HAP-1 (cell line): ENCODE measurements at regions not wholly inside any gene's neighbourhood (a gene's known extent, or its start where the extent isn't known, plus 50 kb on each side); places are given as distances from the start of the nearest gene placed in this dataset.
"Not testable (repeated sequence)": the region's sequence is repeated elsewhere in the genome, so short reads cannot be mapped to it uniquely, and the experiment has no call there.

Experiments
- DNase-seq, 2 experiments: peaks; one replicate each; pipeline ENCODE4 v3.0.0-alpha.2; 2016 to 2020; ENCODE audit warnings: low spot score in 2 of 2
- H3K27me3 ChIP-seq: fragments of 250-450 bp; sonication (Bioruptor Pico); 2 replicates; pipeline ENCODE4 v1.5.1; 2020; ENCODE audit warnings: low read depth, mild to moderate bottlenecking, moderate library complexity
- H3K36me3 ChIP-seq: fragments of 250-450 bp; sonication (Bioruptor Pico); replicated peaks from 2 replicates; pipeline ENCODE4 v1.5.1; 2020; ENCODE audit warnings: mild to moderate bottlenecking
- H3K4me1 ChIP-seq: fragments of 250-450 bp; sonication (Bioruptor Pico); 2 replicates; pipeline ENCODE4 v1.5.1; 2020; ENCODE audit warnings: mild to moderate bottlenecking
- H3K4me3 ChIP-seq: fragments of 250-450 bp; sonication (Bioruptor Pico); 2 replicates; pipeline ENCODE4 v1.5.1; 2020; ENCODE audit warnings: mild to moderate bottlenecking, moderate library complexity
- H3K9me3 ChIP-seq: fragments of 250-450 bp; sonication (Bioruptor Pico); 2 replicates; pipeline ENCODE4 v1.5.1; 2020; ENCODE audit warnings: mild to moderate bottlenecking, moderate library complexity
- in situ Hi-C: fragments of 300-500 bp; cut with MboI; formaldehyde crosslinking; loops from 3 replicates; pipeline ENCODE4 v1.14.3; 2020; ENCODE audit warnings: low sequenced_read_pairs, inconsistent platforms, mixed read lengths

DNA sequence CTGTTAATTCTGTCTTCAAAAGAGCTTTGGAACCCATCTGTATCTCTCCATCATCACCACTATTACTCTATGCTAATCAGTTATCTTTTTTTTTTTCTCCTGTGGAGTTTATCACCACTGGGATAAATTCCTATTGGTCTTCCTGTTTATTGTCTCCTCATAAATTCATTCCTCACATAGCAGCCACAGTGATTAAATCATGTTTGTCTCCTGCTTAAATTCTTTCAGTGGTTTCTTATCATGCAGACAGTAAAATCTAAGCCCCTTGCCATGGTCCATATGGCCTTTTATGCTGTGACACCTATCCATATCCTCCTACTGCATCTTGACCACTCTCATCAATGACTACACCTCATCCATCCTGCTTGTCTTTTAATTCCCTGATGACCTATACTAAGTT lies 239.8 kb upstream of the ZEB2 start:
- Histone ChIP-seq H3K4me1 (no peaks in the 10 kb centered on the region), H3K9me3 (no peaks in the 10 kb centered on the region), H3K36me3 (no peaks in the 10 kb centered on the region), H3K4me3 (no peak overlapping the region), H3K27me3 (no peaks in the 10 kb centered on the region)
- DNase-seq = no peak
- in situ Hi-C loops = no loop called here

DNA sequence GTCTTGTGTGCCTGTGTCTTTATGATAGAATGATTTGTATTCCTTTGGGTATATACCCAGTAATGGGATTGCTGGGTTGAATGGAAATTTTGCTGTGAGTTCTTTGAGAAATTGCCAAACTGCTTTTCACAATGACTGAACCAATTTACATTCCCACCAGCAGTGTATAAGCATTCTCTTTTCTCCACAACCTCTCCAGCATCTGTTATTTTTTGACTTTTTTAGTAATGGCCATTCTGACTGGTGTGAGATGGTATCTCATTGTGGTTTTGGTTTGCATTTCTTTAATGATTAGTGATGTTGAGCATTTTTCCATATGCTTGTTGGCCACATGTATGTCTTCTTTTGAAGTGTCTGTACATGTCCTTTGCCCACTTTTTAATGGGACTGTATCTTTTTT lies 238.3 kb upstream of the ZEB2 start:
- H3K4me3 ChIP-seq, H3K36me3 ChIP-seq, H3K27me3 ChIP-seq, H3K9me3 ChIP-seq, in situ Hi-C loops, H3K4me1 ChIP-seq, DNase-seq: not testable (repeated sequence)

DNA sequence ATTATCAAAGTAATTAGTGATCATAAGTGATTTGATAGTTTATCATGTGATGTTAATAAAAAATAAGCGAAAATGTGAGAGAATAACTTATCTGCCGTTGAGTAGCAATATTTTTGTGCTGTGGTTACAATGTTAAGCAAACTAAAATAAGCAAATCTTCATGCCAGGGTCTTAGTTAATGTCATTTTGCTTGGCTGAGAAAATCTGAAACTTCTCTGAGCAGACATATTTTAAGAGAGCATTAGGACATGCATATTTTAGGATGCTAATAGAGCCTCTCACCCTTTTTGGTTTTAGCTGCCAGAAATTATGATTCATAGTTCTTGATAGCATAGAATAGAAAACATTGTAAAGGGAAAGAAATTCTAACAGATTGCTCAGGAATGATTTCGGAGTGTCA lies 233.5 kb upstream of the ZEB2 start:
- Histone ChIP-seq H3K4me1 (no peaks in the 10 kb centered on the region), H3K27me3 (no peaks in the 10 kb centered on the region), H3K4me3 (no peak overlapping the region), H3K9me3 (no peaks in the 10 kb centered on the region), H3K36me3 (no peaks in the 10 kb centered on the region)
- in situ Hi-C loops = no loop called here
- no peak for DNase-seq

DNA sequence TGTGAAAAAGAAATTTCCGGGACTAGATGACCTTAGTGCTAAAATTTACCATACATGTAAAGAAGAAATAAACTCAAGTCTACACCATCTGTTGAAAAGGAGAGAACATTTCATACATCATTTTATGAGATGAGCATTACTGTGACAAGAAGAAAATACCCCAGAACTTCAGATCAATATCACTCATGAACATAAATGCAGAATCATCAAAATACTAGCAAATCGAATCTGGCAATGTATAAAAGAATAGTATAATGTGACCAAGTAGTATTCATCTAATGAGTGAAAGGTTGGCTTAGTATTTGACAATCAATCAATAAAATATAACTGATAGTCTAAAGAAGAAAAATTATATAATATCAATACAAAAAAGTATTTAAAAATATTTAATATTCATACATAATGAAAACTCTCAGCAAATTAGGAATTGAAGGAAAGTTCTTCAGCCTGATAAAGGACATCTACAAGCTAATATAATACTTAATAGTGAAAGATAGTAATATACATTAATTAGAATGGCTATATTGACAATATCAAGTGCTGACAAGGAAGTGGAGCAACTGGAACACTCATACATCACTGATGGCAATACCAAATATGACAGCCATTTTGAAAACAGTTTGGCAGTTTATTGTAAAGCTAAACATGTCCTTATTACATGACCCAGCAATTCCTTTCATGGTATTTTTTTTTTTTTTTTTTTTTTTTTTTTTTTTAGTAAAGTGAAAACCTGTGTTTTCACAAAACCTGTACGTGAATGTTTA lies 231.4 kb upstream of the ZEB2 start:
- no peak overlapping the region for H3K4me3 ChIP-seq
- DNase-seq = no peak
- peaks cover 5% of the 10 kb centered on the region for H3K9me3 ChIP-seq
- H3K36me3 ChIP-seq = no peaks in the 10 kb centered on the region
- in situ Hi-C loops = no loop called here
- no peaks in the 10 kb centered on the region for H3K4me1 ChIP-seq
- no peaks in the 10 kb centered on the region for H3K27me3 ChIP-seq

DNA sequence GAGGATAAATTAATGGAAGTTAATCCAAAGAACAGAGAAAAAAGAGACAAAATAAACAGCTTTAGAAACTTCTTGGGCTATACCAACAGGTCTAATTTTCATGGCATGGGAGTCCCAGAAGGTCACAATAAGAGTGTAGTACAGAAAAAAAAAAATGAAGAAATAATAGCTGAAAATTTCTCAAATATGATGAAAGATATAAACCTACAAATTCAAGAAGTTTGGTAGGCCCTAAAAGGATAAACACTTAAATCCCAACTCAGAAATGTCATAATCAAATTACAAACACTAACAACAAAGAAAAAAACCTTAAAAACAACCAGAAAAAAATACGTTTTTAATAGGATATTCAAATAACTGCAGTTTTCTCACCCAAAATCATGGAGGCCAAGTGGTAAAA lies 229.3 kb upstream of the ZEB2 start:
- Histone ChIP-seq H3K9me3 (peaks cover 5% of the 10 kb centered on the region), H3K36me3 (no peaks in the 10 kb centered on the region), H3K4me3 (no peak overlapping the region), H3K27me3 (no peaks in the 10 kb centered on the region), H3K4me1 (no peaks in the 10 kb centered on the region)
- in situ Hi-C loops = no loop called here
- no peak for DNase-seq

DNA sequence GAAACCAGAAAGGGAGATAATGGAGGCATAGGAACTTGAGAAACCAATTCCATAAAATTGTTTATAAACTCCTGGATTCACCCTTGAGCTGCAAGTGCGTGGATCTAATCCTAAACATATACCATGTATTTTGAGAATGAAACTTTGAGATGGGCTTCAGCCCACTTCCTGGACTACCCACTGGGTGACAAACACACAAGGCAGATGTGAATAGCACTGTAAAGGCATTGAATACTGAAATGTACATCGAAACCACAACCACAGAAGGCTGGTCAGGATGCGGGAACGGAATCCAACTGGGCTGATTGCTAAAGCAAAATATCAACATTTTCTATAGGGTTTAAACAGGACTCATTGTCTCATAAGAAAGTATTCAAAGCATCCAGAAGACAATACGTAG lies 228.5 kb upstream of the ZEB2 start:
- Histone ChIP-seq H3K9me3 (peaks cover 5% of the 10 kb centered on the region), H3K27me3 (no peaks in the 10 kb centered on the region), H3K4me3 (no peak overlapping the region), H3K36me3 (no peaks in the 10 kb centered on the region), H3K4me1 (no peaks in the 10 kb centered on the region)
- in situ Hi-C loops = no loop called here
- DNase-seq = no peak

DNA sequence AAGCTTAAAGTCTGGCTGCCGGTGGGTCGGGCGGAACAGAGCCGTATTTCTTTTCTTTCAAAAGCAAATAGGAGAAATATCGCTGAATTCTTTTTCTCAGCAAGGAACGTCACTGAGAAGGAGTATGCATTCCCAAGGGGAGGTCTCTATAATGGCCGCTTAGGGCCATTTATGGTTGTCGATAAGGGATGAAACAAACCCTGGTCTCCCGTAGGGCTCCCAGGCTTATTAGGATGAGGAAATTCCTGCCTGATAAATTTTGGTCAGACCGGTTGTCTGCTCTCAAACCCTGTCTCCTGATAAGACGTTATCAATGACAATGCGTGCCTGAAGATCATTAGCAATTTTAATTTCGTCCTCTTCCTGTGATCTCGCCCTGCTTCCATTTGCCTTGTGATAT lies 227.7 kb upstream of the ZEB2 start:
- Histone ChIP-seq H3K36me3 (no peaks in the 10 kb centered on the region), H3K27me3 (no peaks in the 10 kb centered on the region), H3K9me3 (peaks cover 5% of the 10 kb centered on the region), H3K4me3 (no peak overlapping the region), H3K4me1 (no peaks in the 10 kb centered on the region)
- DNase-seq = no peak
- in situ Hi-C loops = no loop called here

DNA sequence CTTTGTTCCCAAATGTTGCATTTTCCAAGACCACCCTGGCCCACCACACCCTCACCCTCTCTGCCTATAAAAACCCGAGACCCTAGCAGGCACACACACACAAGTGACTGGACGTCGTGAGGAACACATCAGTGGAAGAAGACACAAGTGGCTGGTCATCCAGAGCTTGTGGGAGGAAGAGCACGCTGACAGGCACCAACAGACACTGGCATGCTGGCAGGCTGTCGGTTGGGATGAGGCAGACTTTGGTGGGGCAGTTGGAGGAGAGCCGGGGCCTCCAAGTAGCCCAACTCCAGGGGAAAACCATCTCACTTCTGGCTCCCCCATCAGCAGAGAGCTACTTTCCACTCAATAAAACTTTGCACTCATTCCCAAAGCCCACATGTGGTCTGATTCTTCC lies 225.5 kb upstream of the ZEB2 start:
- in situ Hi-C loops = no loop called here
- peaks cover 5% of the 10 kb centered on the region for H3K9me3 ChIP-seq

DNA sequence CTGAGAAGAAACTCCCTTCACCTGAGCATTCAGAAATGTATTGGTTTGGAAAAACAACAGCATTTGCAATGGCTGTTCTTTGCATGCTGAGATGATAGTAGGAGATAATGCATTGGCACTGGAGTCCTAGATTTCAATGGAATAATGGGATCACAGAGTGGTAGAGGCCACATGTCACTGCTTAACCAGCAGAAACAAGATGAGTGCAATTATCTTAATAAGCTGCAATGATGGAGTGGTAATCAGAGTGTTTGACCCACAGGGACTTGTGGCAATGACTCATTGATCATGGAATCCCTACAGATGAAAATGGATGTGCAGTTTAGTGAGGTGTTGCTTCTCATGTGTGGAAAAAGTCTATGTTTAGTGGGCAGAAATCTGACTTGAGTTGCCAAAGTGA lies 218.8 kb upstream of the ZEB2 start:
- H3K4me3 ChIP-seq = no peak overlapping the region
- H3K4me1 ChIP-seq = no peaks in the 10 kb centered on the region; the same call in 1 of the 2 replicates
- no peaks in the 10 kb centered on the region for H3K9me3 ChIP-seq
- in situ Hi-C loops = no loop called here
- H3K27me3 ChIP-seq = no peaks in the 10 kb centered on the region
- no peaks in the 10 kb centered on the region for H3K36me3 ChIP-seq
- no peak for DNase-seq

More for the DNA sequence above, 225.5 kb upstream of the ZEB2 start:
- no peaks in the 10 kb centered on the region for H3K27me3 ChIP-seq
- H3K4me3 ChIP-seq = no peak overlapping the region
- H3K4me1 ChIP-seq = no peaks in the 10 kb centered on the region
- H3K36me3 ChIP-seq = no peaks in the 10 kb centered on the region
- no peak for DNase-seq

DNA sequence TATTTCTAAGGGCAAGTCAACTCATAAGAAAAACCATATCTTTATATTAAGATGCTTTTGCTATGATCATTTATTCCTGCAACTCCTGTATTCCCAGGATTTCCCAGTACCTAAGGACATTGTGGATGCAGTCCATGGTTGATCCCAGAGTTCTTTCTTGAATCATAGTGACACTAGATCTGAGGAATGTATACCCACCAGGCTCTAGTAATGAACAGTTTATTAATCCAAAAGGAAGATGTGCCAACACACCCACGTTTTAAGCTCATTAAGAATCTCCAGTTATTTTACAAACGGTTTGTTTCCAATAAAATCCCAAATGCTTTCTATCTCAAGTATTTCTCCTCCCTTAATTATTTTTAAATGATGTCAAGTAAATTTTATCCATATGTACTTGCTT lies 210.8 kb upstream of the ZEB2 start:
- no peak overlapping the region for H3K4me3 ChIP-seq
- 0 out of 2 replicates have a peak, but pooled peaks cover 3% of the 10 kb centered on the region for H3K4me1 ChIP-seq
- H3K9me3 ChIP-seq = no peaks in the 10 kb centered on the region
- H3K36me3 ChIP-seq = no peaks in the 10 kb centered on the region
- H3K27me3 ChIP-seq = no peaks in the 10 kb centered on the region
- DNase-seq = no peak
- in situ Hi-C loops = no loop called here

DNA sequence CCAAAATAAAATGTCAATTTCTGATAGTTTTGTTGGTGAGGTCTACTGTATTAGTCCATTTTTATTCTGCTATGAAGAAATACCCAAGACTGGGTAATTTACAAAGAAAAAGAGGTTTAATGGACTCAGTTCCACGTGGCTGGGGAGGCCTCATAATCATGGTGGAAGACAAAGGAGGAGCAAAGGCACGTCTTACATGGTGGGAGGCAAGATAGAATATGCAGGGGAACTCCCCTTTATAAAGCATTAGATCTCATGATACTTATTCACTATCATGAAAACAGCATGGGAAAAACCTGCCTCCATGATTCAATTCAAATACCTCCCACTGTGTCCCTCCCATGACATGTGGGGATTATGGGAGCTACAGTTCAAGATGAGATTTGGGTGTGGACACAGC lies 204.5 kb upstream of the ZEB2 start:
- DNase-seq, H3K4me1 ChIP-seq, H3K36me3 ChIP-seq, H3K4me3 ChIP-seq, in situ Hi-C loops, H3K27me3 ChIP-seq, H3K9me3 ChIP-seq: not testable (repeated sequence)

DNA sequence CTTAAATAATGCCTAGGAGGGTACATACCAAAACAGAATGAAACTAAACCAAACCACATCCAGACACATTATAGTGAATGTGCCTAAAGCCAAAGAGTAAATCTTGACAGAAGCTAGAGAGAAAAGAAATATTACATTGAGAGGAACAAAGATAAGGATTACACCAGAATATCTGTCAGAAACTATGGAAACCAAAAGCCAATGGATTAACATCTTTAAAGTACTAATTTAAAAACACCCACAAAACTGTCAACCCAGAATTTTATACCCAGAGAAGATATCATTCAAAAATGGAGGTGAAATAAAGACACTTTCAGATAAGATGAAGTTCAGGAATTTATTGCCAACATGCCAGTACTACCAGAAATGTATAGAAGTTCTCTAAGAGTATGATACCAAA lies 198.5 kb upstream of the ZEB2 start:
- no peak overlapping the region for H3K4me3 ChIP-seq
- peaks cover 5% of the 10 kb centered on the region; the same call in 1 of the 2 replicates for H3K9me3 ChIP-seq
- H3K4me1 ChIP-seq = no peaks in the 10 kb centered on the region
- H3K36me3 ChIP-seq = no peaks in the 10 kb centered on the region
- in situ Hi-C loops = no loop called here
- DNase-seq = no peak
- H3K27me3 ChIP-seq = peaks cover 2% of the 10 kb centered on the region; the same call in 1 of the 2 replicates

DNA sequence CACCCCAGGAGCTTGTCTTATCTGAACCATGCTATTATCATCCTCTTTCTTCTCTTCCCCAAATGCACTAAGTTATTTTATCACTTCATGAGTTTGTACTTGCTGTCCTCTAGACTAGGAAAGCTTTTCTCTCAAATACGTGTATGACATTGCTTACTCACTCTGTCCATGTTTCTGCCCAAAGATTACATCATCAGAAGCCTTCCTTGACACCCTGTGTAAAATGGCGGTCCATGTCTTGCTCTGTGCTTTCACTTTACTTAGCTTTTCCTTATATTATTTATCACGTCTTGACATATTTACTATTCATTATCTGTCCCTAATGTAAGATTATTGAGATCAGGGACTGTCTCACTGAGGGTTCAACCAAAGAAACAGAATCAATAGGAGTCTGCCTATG lies 196.1 kb upstream of the ZEB2 start:
- in situ Hi-C loops = no loop called here
- no peak for DNase-seq
- no peak overlapping the region for H3K4me3 ChIP-seq
- no peaks in the 10 kb centered on the region for H3K36me3 ChIP-seq
- no peaks in the 10 kb centered on the region for H3K4me1 ChIP-seq
- H3K9me3 ChIP-seq = peaks cover 5% of the 10 kb centered on the region; the same call in 1 of the 2 replicates
- H3K27me3 ChIP-seq = peaks cover 2% of the 10 kb centered on the region; the same call in 1 of the 2 replicates

DNA sequence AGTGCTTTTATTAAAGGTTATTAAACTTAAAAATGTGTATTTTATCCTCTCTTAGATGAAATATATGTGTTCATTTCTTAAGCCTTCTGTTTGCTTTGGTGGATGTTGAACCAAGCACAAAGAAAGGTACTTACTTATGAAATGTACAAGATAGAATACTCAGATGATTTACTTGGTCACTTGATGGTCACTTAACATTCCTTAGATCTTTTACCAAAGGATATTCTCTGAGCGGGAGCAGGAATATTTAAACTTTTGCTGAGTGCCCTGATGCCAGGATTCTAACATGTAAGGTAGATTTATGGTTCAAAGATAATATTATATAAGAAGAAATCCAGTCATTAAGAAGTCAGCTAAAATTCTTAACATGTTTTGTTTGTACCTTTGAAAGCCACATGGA lies 193.5 kb upstream of the ZEB2 start:
- Histone ChIP-seq H3K36me3 (no peaks in the 10 kb centered on the region), H3K9me3 (peaks cover 5% of the 10 kb centered on the region; the same call in 1 of the 2 replicates), H3K4me3 (no peak overlapping the region), H3K4me1 (no peaks in the 10 kb centered on the region), H3K27me3 (peaks cover 2% of the 10 kb centered on the region; the same call in 1 of the 2 replicates)
- DNase-seq = no peak
- in situ Hi-C loops = no loop called here

DNA sequence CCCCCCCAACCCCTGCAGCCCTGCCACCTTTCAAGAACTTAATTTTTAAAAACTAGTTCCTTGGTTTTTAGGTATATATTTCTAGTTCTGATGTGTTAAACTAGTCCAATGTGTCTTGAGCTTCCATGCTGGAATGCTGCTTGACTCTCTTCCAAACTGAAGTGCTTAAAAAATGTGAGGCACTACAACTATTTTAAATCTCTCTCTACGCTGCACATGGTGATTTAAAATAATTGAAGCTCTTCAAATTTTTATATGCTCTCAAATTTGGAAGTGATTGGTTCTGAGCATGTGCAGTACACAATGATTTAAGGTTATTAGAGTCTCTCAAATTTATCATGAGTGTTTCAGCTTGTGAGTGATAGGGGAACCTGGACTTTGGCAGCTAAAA lies 192.6 kb upstream of the ZEB2 start:
- Histone ChIP-seq H3K4me3 (no peak overlapping the region), H3K4me1 (no peaks in the 10 kb centered on the region), H3K36me3 (no peaks in the 10 kb centered on the region), H3K27me3 (peaks cover 2% of the 10 kb centered on the region; the same call in 1 of the 2 replicates), H3K9me3 (no peaks in the 10 kb centered on the region)
- in situ Hi-C loops = no loop called here
- no peak for DNase-seq
